Caco-2 (cell line): ENCODE measurements at regions not wholly inside any gene's neighbourhood (a gene's known extent, or its start where the extent isn't known, plus 50 kb on each side); places are given as distances from the start of the nearest gene placed in this dataset.

ENCODE experiments used
- BruUV-seq: library from RNA; stranded (reverse); fragments of 400-500 nt; replicated peaks from 2 replicates; lab custom pipeline; 2021; lab: Mats Ljungman, UMichigan
- CTCF ChIA-PET: fragments of 300-600 bp; sonication (Branson Sonifier 250); formaldehyde crosslinking; loops from one replicate; lab custom pipeline; 2022; ENCODE audit warnings: antibody characterized with exemption; lab: Charles Lee
- POLR2A ChIA-PET: fragments of 300-600 bp; sonication (Branson Sonifier 250); formaldehyde crosslinking; loops from one replicate; lab custom pipeline; 2022; ENCODE audit warnings: antibody characterized with exemption; lab: Charles Lee
- DNase-seq, 2 experiments: peaks; one replicate each; pipeline versions ENCODE4 v3.0.0 to v3.0.0-alpha.2; 2020 to 2022
- H3K27me3 ChIP-seq: replicated peaks from 2 replicates; pipeline ENCODE4 v1.6.0; 2011; ENCODE audit warnings: low read length; ENCODE audit not compliant: control insufficient read depth, insufficient read depth
- H3K36me3 ChIP-seq: 2 replicates; pipeline ENCODE4 v1.5.1; 2011; ENCODE audit warnings: low read length; ENCODE audit not compliant: control insufficient read depth, insufficient read depth
- H3K4me1 ChIP-seq: fragments of 250-450 bp; sonication (Bioruptor Pico); 2 replicates; pipeline ENCODE4 v1.5.1; 2020; ENCODE audit warnings: mild to moderate bottlenecking
- H3K4me3 ChIP-seq: 2 replicates; pipeline ENCODE4 v1.5.1; 2011; ENCODE audit warnings: low read depth, mild to moderate bottlenecking, control low read depth, low read length
- H3K9me3 ChIP-seq: fragments of 250-450 bp; sonication (Bioruptor Pico); 2 replicates; pipeline ENCODE4 v1.5.1; 2020; ENCODE audit warnings: mild to moderate bottlenecking, moderate library complexity
- H3K27ac Mint-ChIP-seq: one replicate; pipeline ENCODE4 v1.8.0; 2022; ENCODE audit warnings: mixed read lengths; ENCODE audit not compliant: unreplicated experiment
- H3K27me3 Mint-ChIP-seq: one replicate; pipeline ENCODE4 v1.8.0; 2022; ENCODE audit warnings: mixed read lengths; ENCODE audit not compliant: insufficient read depth, unreplicated experiment
- H3K36me3 Mint-ChIP-seq: one replicate; pipeline ENCODE4 v1.8.0; 2022; ENCODE audit warnings: mild to moderate bottlenecking, mixed read lengths; ENCODE audit not compliant: insufficient read depth, unreplicated experiment
- H3K4me1 Mint-ChIP-seq: one replicate; pipeline ENCODE4 v1.8.0; 2022; ENCODE audit warnings: low read depth, mixed read lengths; ENCODE audit not compliant: unreplicated experiment
- H3K4me3 Mint-ChIP-seq: one replicate; pipeline ENCODE4 v1.8.0; 2022; ENCODE audit warnings: mild to moderate bottlenecking, moderate library complexity, mixed read lengths; ENCODE audit not compliant: unreplicated experiment
- H3K9me3 Mint-ChIP-seq: one replicate; pipeline ENCODE4 v1.8.0; 2022; ENCODE audit warnings: mixed read lengths; ENCODE audit not compliant: unreplicated experiment
- CTCF ChIP-seq, 2 experiments: fragments of 200-600 bp in 1 of 2; IDR thresholded peaks; 1 replicate in 1 of 2; 2 replicates in 1 of 2; pipeline versions ENCODE4 v1.5.1 to v1.8.0; 2011 to 2022; ENCODE audit warnings: antibody characterized with exemption in 1 of 2, control low read depth in 1 of 2, inconsistent platforms in 1 of 2, low read depth in 1 of 2, low read length in 1 of 2, mild to moderate bottlenecking in 1 of 2, moderate library complexity in 1 of 2; ENCODE audit not compliant: insufficient read depth in 1 of 2, severe bottlenecking in 1 of 2, unreplicated experiment in 1 of 2
- intact Hi-C: fragments of 100-400 bp; cut with micrococcal nuclease; formaldehyde crosslinking; loops from one replicate; pipeline ENCODE4 v1.10.0; 2022; ENCODE audit not compliant: unreplicated experiment

GRCh38 chr2:13576406-13577036 is 859.8 kb downstream of the TRIB2 start:
- Histone ChIP-seq H3K9me3 (no peaks in the 10 kb centered on the region), H3K36me3 (no peaks in the 10 kb centered on the region), H3K4me1 (no peaks in the 10 kb centered on the region), H3K4me3 (no peak overlapping the region), H3K27me3 (no peaks in the 10 kb centered on the region)
- no peak overlapping the region for H3K4me3 Mint-ChIP-seq
- H3K36me3 Mint-ChIP-seq: no peaks in the 10 kb centered on the region
- intact Hi-C loops: no loop called here
- TF ChIP-seq CTCF (IDR thresholded peaks at IDR 0.05; ENCODE audit: insufficient read depth in 1 of 2, low read depth in 1 of 2, low read length in 1 of 2, severe bottlenecking in 1 of 2, unreplicated experiment in 1 of 2): no peak
- H3K9me3 Mint-ChIP-seq: no peaks in the 10 kb centered on the region
- no peaks in the 10 kb centered on the region for H3K4me1 Mint-ChIP-seq
- ChIA-PET POLR2A (no interaction called here), CTCF (no interaction called here)
- BruUV-seq: no TSS peak
- no peak for DNase-seq
- H3K27me3 Mint-ChIP-seq: no peaks in the 10 kb centered on the region
- H3K27ac Mint-ChIP-seq: no peak overlapping the region

- no peaks in the 10 kb centered on the region for H3K4me1 Mint-ChIP-seq
- Histone ChIP-seq H3K36me3 (no peaks in the 10 kb centered on the region), H3K4me3 (no peak overlapping the region), H3K4me1 (no peaks in the 10 kb centered on the region), H3K9me3 (no peaks in the 10 kb centered on the region), H3K27me3 (no peaks in the 10 kb centered on the region)
- DNase-seq: no peak
- H3K27ac Mint-ChIP-seq: no peak overlapping the region
- H3K4me3 Mint-ChIP-seq: no peak overlapping the region
- no TSS peak for BruUV-seq
- H3K27me3 Mint-ChIP-seq: no peaks in the 10 kb centered on the region
- no peak for TF ChIP-seq CTCF (IDR thresholded peaks at IDR 0.05; ENCODE audit: insufficient read depth in 1 of 2, low read depth in 1 of 2, low read length in 1 of 2, severe bottlenecking in 1 of 2, unreplicated experiment in 1 of 2)
- CTCF ChIA-PET: no interaction called here
- no peaks in the 10 kb centered on the region for H3K9me3 Mint-ChIP-seq
- POLR2A ChIA-PET: no interaction called here
- H3K36me3 Mint-ChIP-seq: no peaks in the 10 kb centered on the region
- intact Hi-C loops: no loop called here
Measured at GRCh38 chr2:13578547-13578946, 861.8 kb downstream of the TRIB2 start.

- Mint-ChIP-seq H3K9me3 (no peaks in the 10 kb centered on the region), H3K4me1 (no peaks in the 10 kb centered on the region), H3K36me3 (no peaks in the 10 kb centered on the region), H3K27me3 (no peaks in the 10 kb centered on the region), H3K27ac (no peak overlapping the region), H3K4me3 (no peak overlapping the region)
- peak in 1 of 2 experiments; percentile 17 for DNase-seq
- intact Hi-C loops: no loop called here
- Histone ChIP-seq H3K4me3 (no peak overlapping the region), H3K9me3 (0 out of 2 replicates have a peak, but pooled peaks cover 3% of the 10 kb centered on the region), H3K4me1 (no peaks in the 10 kb centered on the region), H3K27me3 (no peaks in the 10 kb centered on the region), H3K36me3 (no peaks in the 10 kb centered on the region)
- no peak for TF ChIP-seq CTCF (IDR thresholded peaks at IDR 0.05; ENCODE audit: insufficient read depth in 1 of 2, low read depth in 1 of 2, low read length in 1 of 2, severe bottlenecking in 1 of 2, unreplicated experiment in 1 of 2)
- ChIA-PET POLR2A (no interaction called here), CTCF (no interaction called here)
- no TSS peak for BruUV-seq
Measured at GRCh38 chr2:13581471-13581870, 864.7 kb downstream of the TRIB2 start.
